ENCODE measurements at regions not wholly inside any gene's neighbourhood (a gene's known extent, or its start where the extent isn't known, plus 50 kb on each side); places are given as distances from the start of the nearest gene placed in this dataset.

GRCh38 chr16:61382435-61382834 is 653.8 kb downstream of the CDH8 start:
- TF ChIP-seq POLR2AphosphoS5 (IDR thresholded peaks at IDR 0.05) (no peak), POLR2A (IDR thresholded peaks at IDR 0.05) (no peak)

Data from prostate gland (tissue), 1 donor.